ENCODE measurements at regions not wholly inside any gene's neighbourhood (a gene's known extent, or its start where the extent isn't known, plus 50 kb on each side); places are given as distances from the start of the nearest gene placed in this dataset.

- TF ChIP-seq CTCF (IDR thresholded peaks at IDR 0.05; ENCODE audit: extremely low read depth, missing control alignments): no peak
- no peak for DNase-seq (ENCODE audit: low spot score)
These were observed 85.5 kb upstream of the CACUL1 start for GRCh38 chr10:118840071-118840775.

- TF ChIP-seq CTCF (IDR thresholded peaks at IDR 0.05; ENCODE audit: extremely low read depth, missing control alignments): no peak
These were observed 86.2 kb upstream of the CACUL1 start for GRCh38 chr10:118840776-118841468.

GRCh38 chr10:118841881-118842605, 87.3 kb upstream of the CACUL1 start:
- TF ChIP-seq CTCF (IDR thresholded peaks at IDR 0.05; ENCODE audit: extremely low read depth, missing control alignments): no peak
- no peak for DNase-seq (ENCODE audit: low spot score)

More at GRCh38 chr10:118840776-118841468, 86.2 kb upstream of the CACUL1 start:
- no peak for DNase-seq (ENCODE audit: low spot score)

GRCh38 chr10:118842843-118843624, 88.3 kb upstream of the CACUL1 start:
- no peak for DNase-seq (ENCODE audit: low spot score)
- TF ChIP-seq CTCF (IDR thresholded peaks at IDR 0.05; ENCODE audit: extremely low read depth, missing control alignments): no peak

- DNase-seq (ENCODE audit: low spot score): no peak
- no peak for TF ChIP-seq CTCF (IDR thresholded peaks at IDR 0.05; ENCODE audit: extremely low read depth, missing control alignments)
These were observed 89.0 kb upstream of the CACUL1 start for GRCh38 chr10:118843647-118844265.

- TF ChIP-seq CTCF (IDR thresholded peaks at IDR 0.05; ENCODE audit: extremely low read depth, missing control alignments): no peak
- DNase-seq (ENCODE audit: low spot score): no peak
These were observed 90.2 kb upstream of the CACUL1 start for GRCh38 chr10:118844731-118845521.

All from GM20000 (cell line).